ENCODE measurements at regions not wholly inside any gene's neighbourhood (a gene's known extent, or its start where the extent isn't known, plus 50 kb on each side); places are given as distances from the start of the nearest gene placed in this dataset.
"Not testable (repeated sequence)": the region's sequence is repeated elsewhere in the genome, so short reads cannot be mapped to it uniquely, and the experiment has no call there.

- H3K27me3 ChIP-seq (ENCODE audit: control insufficient read depth, insufficient read depth, low read length), result no peaks in the 10 kb centered on the region
- H3K27ac ChIP-seq (ENCODE audit: low read depth, low read length), result no peak overlapping the region
- no peaks in the 10 kb centered on the region for H3K4me1 ChIP-seq (ENCODE audit: control insufficient read depth, insufficient read depth, low read length)
- H3K9me3 ChIP-seq (ENCODE audit: control insufficient read depth, insufficient read depth, low read depth, low read length), result peaks cover 7% of the 10 kb centered on the region
- H3K9ac ChIP-seq (ENCODE audit: low read length), result no peak overlapping the region
- H3K4me3 ChIP-seq (ENCODE audit: low read depth, low read length), result no peak overlapping the region
- no peaks in the 10 kb centered on the region for H3K36me3 ChIP-seq (ENCODE audit: control insufficient read depth, insufficient read depth, low read length)
These were observed 102.2 kb downstream of the TMX1 start for GRCh38 chr14:51342226-51342625.

DNA sequence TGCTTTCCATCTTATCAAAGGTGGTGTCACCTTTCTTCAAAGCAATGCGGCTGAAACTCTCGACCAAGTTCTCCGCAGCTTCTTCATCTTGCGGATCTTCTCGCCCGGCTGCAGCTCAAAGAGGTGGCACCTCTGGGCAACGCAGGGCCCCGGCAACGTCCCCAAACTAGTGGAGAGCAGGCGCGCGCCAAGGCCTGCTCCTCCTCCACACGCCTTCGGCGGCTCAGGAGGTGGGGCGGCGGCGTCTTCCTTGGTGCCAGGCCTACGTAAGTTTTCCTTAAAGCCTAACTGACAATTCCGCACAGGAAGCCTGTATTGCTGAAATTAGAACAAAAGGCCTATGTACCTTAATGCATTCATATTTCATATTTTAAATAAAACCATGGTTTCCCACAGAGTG, 112.0 kb downstream of the TMX1 start:
- no peak overlapping the region for H3K27ac ChIP-seq (ENCODE audit: low read depth, low read length)
- no peak overlapping the region for H3K4me3 ChIP-seq (ENCODE audit: low read depth, low read length)
- H3K27me3 ChIP-seq (ENCODE audit: control insufficient read depth, insufficient read depth, low read length), result no peaks in the 10 kb centered on the region
- no peak overlapping the region for H3K9ac ChIP-seq (ENCODE audit: low read length)
- no peaks in the 10 kb centered on the region for H3K36me3 ChIP-seq (ENCODE audit: control insufficient read depth, insufficient read depth, low read length)
- H3K4me1 ChIP-seq (ENCODE audit: control insufficient read depth, insufficient read depth, low read length), result no peaks in the 10 kb centered on the region
- H3K9me3 ChIP-seq (ENCODE audit: control insufficient read depth, insufficient read depth, low read depth, low read length), result peaks cover 6% of the 10 kb centered on the region

DNA sequence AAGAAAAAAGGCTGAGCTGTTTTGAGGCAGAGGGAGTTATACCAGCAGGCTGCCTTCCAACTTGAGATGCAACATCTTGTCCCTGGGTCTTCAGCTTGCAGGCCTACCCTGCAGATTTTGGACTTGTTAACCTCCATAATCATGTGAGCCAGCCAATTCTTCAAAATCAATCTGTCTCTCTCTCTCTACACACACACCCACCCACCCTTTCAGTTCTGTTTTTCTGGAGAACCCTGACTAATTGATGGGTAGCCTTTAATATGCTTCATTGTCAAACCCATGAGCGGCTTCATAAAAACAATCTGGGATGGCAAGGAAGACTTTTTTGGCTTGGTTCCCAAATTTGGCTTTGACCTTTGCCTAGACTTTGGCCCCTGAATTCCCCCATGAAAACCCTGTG, 113.9 kb downstream of the TMX1 start:
- Histone ChIP-seq H3K9ac (ENCODE audit: low read length) (no peak overlapping the region), H3K4me1 (ENCODE audit: control insufficient read depth, insufficient read depth, low read length) (no peaks in the 10 kb centered on the region; the same call in 1 of the 2 replicates), H3K27ac (ENCODE audit: low read depth, low read length) (no peak overlapping the region), H3K9me3 (ENCODE audit: control insufficient read depth, insufficient read depth, low read depth, low read length) (no peaks in the 10 kb centered on the region), H3K4me3 (ENCODE audit: low read depth, low read length) (no peak overlapping the region), H3K36me3 (ENCODE audit: control insufficient read depth, insufficient read depth, low read length) (no peaks in the 10 kb centered on the region), H3K27me3 (ENCODE audit: control insufficient read depth, insufficient read depth, low read length) (no peaks in the 10 kb centered on the region)

GRCh38 chr14:51354846-51355245, 114.8 kb downstream of the TMX1 start:
- Histone ChIP-seq H3K4me1 (ENCODE audit: control insufficient read depth, insufficient read depth, low read length) (no peaks in the 10 kb centered on the region; the same call in 1 of the 2 replicates), H3K9me3 (ENCODE audit: control insufficient read depth, insufficient read depth, low read depth, low read length) (no peaks in the 10 kb centered on the region), H3K9ac (ENCODE audit: low read length) (no peak overlapping the region), H3K27ac (ENCODE audit: low read depth, low read length) (no peak overlapping the region), H3K4me3 (ENCODE audit: low read depth, low read length) (no peak overlapping the region), H3K36me3 (ENCODE audit: control insufficient read depth, insufficient read depth, low read length) (no peaks in the 10 kb centered on the region), H3K27me3 (ENCODE audit: control insufficient read depth, insufficient read depth, low read length) (no peaks in the 10 kb centered on the region)

DNA sequence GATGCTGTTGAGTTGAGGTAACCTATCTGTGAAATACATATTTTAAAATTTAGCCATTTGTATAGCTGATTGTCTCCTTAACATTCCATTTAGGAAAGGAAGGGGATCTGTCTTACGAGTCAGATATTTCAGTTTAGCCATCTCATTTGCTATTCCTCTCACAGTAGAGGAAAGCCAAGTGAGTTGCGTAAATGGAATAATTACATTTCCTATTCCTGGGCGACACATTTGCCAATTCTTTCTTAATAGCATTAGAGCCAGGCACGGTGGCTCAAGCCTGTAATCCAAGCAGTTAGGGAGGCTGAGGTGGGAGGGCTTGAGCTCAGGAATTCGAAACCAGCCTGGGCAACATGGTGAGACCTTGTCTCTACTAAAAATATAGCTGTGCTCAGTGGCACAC, 116.3 kb downstream of the TMX1 start:
- Histone ChIP-seq H3K27me3 (ENCODE audit: control insufficient read depth, insufficient read depth, low read length) (no peaks in the 10 kb centered on the region), H3K9ac (ENCODE audit: low read length) (no peak overlapping the region), H3K27ac (ENCODE audit: low read depth, low read length) (no peak overlapping the region), H3K9me3 (ENCODE audit: control insufficient read depth, insufficient read depth, low read depth, low read length) (no peaks in the 10 kb centered on the region), H3K36me3 (ENCODE audit: control insufficient read depth, insufficient read depth, low read length) (no peaks in the 10 kb centered on the region), H3K4me3 (ENCODE audit: low read depth, low read length) (no peak overlapping the region), H3K4me1 (ENCODE audit: control insufficient read depth, insufficient read depth, low read length) (no peaks in the 10 kb centered on the region; the same call in 1 of the 2 replicates)

GRCh38 chr14:51357250-51357649, 117.2 kb downstream of the TMX1 start:
- H3K27ac ChIP-seq (ENCODE audit: low read depth, low read length), result no peak overlapping the region
- H3K27me3 ChIP-seq (ENCODE audit: control insufficient read depth, insufficient read depth, low read length), result no peaks in the 10 kb centered on the region

GRCh38 chr14:51360592-51360991, 120.5 kb downstream of the TMX1 start:
- no peaks in the 10 kb centered on the region for H3K9me3 ChIP-seq (ENCODE audit: control insufficient read depth, insufficient read depth, low read depth, low read length)
- H3K36me3 ChIP-seq (ENCODE audit: control insufficient read depth, insufficient read depth, low read length), result no peaks in the 10 kb centered on the region
- H3K27me3 ChIP-seq (ENCODE audit: control insufficient read depth, insufficient read depth, low read length), result no peaks in the 10 kb centered on the region
- H3K4me1 ChIP-seq (ENCODE audit: control insufficient read depth, insufficient read depth, low read length), result no peaks in the 10 kb centered on the region; the same call in 1 of the 2 replicates
- H3K27ac ChIP-seq (ENCODE audit: low read depth, low read length), result no peak overlapping the region
- no peak overlapping the region for H3K4me3 ChIP-seq (ENCODE audit: low read depth, low read length)
- H3K9ac ChIP-seq (ENCODE audit: low read length), result no peak overlapping the region

More at GRCh38 chr14:51357250-51357649, 117.2 kb downstream of the TMX1 start:
- Histone ChIP-seq H3K9ac (ENCODE audit: low read length) (no peak overlapping the region), H3K36me3 (ENCODE audit: control insufficient read depth, insufficient read depth, low read length) (no peaks in the 10 kb centered on the region), H3K4me3 (ENCODE audit: low read depth, low read length) (no peak overlapping the region), H3K4me1 (ENCODE audit: control insufficient read depth, insufficient read depth, low read length) (no peaks in the 10 kb centered on the region; the same call in 1 of the 2 replicates), H3K9me3 (ENCODE audit: control insufficient read depth, insufficient read depth, low read depth, low read length) (no peaks in the 10 kb centered on the region)

DNA sequence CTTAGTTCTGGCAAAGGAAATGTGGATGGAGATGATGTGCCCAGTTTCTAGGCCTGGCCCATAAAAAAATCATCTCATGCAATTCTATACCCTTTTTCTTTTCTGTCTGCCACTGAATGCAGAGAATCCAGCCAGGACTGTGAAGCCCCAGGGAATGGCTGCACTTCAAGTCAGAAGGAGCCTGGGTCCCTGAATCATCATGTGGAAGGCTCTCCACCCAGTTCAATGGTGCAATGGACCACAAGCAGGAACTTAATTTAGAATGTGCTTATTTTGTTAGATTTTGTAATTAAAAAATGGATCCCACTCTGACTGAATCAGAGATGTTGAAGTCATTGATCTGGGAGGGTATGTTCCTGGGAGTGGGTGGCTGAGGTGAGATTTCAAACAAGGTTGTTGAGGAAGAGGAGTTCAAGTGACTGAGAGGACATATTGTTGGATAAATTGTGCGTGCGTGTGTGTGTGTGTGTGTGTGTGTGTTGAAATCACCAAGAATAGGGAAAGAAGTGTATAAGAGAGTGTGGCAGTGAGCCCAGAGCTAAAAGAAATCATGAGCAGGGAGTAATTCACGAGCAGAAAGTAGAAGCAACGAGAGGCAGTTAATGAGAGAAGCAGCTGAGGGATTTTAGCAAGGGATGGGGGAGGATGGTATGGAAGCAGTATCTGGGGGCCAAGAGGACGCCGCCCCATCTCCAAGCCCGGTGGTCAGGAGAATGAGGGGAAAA, 125.4 kb downstream of the TMX1 start:
- Histone ChIP-seq H3K27ac (ENCODE audit: low read depth, low read length) (no peak overlapping the region), H3K9me3 (ENCODE audit: control insufficient read depth, insufficient read depth, low read depth, low read length) (no peaks in the 10 kb centered on the region), H3K9ac (ENCODE audit: low read length) (no peak overlapping the region), H3K27me3 (ENCODE audit: control insufficient read depth, insufficient read depth, low read length) (no peaks in the 10 kb centered on the region), H3K4me1 (ENCODE audit: control insufficient read depth, insufficient read depth, low read length) (peaks cover 4% of the 10 kb centered on the region; the same call in 1 of the 2 replicates), H3K4me3 (ENCODE audit: low read depth, low read length) (no peak overlapping the region), H3K36me3 (ENCODE audit: control insufficient read depth, insufficient read depth, low read length) (no peaks in the 10 kb centered on the region)

GRCh38 chr14:51366460-51366859, 126.4 kb downstream of the TMX1 start:
- not testable (repeated sequence) for H3K36me3 ChIP-seq (ENCODE audit: control insufficient read depth, insufficient read depth, low read length); H3K27me3 ChIP-seq (ENCODE audit: control insufficient read depth, insufficient read depth, low read length); H3K4me1 ChIP-seq (ENCODE audit: control insufficient read depth, insufficient read depth, low read length); H3K9ac ChIP-seq (ENCODE audit: low read length); H3K27ac ChIP-seq (ENCODE audit: low read depth, low read length); H3K9me3 ChIP-seq (ENCODE audit: control insufficient read depth, insufficient read depth, low read depth, low read length); H3K4me3 ChIP-seq (ENCODE audit: low read depth, low read length)

DNA sequence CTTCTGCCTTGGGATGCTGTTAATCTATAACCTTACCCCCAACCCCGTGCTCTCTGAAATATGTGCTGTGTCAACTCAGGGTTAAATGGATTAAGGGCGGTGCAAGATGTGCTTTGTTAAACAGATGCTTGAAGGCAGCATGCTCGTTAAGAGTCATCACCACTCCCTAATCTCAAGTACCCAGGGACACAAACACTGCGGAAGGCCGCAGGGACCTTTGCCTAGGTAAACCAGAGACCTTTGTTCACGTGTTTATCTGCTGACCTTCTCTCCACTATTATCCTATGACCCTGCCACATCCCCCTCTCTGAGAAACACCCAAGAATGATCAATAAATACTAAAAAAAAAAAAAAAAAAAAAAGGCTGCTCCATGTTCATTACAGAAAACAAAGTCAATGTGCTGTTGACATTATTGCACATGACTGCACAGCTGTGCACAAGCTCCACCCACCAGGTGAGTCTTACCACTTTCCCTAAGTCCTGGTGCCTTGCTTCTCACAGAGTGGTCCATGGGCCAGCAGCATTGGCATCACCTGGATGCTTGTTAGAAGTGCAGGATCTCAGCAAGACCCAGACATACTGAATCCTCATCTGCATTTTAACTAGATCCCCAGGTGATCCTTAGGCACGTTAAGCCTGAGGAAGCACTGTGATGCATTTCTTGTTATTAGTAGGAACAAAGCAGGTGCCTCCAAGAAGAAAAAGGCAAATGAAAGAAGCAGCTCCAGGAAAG, 127.0 kb downstream of the TMX1 start:
- H3K9me3 ChIP-seq (ENCODE audit: control insufficient read depth, insufficient read depth, low read depth, low read length); H3K27me3 ChIP-seq (ENCODE audit: control insufficient read depth, insufficient read depth, low read length); H3K4me3 ChIP-seq (ENCODE audit: low read depth, low read length); H3K9ac ChIP-seq (ENCODE audit: low read length); H3K4me1 ChIP-seq (ENCODE audit: control insufficient read depth, insufficient read depth, low read length); H3K36me3 ChIP-seq (ENCODE audit: control insufficient read depth, insufficient read depth, low read length); H3K27ac ChIP-seq (ENCODE audit: low read depth, low read length): not testable (repeated sequence)

DNA sequence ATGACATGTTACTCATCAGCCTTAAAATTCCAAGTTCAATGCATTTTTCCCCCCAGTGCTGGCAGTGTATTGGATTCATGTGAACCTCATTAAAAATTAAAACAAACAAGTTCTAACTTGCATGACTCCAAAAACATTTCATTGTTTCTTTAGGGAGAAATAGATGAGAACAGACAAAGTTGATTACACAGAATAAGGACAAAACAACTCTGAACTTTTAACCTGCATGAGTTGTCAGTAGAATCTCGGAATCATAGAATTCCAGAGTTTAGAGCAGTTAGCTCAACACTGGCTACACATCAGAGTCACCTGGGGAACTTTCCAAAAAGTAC, 127.5 kb downstream of the TMX1 start:
- Histone ChIP-seq H3K27me3 (ENCODE audit: control insufficient read depth, insufficient read depth, low read length) (no peaks in the 10 kb centered on the region), H3K4me1 (ENCODE audit: control insufficient read depth, insufficient read depth, low read length) (peaks cover 8% of the 10 kb centered on the region), H3K27ac (ENCODE audit: low read depth, low read length) (no peak overlapping the region), H3K4me3 (ENCODE audit: low read depth, low read length) (no peak overlapping the region), H3K9ac (ENCODE audit: low read length) (no peak overlapping the region), H3K36me3 (ENCODE audit: control insufficient read depth, insufficient read depth, low read length) (no peaks in the 10 kb centered on the region), H3K9me3 (ENCODE audit: control insufficient read depth, insufficient read depth, low read depth, low read length) (no peaks in the 10 kb centered on the region)

Data from HUES6 (cell line).